SK-N-MC (cell line): ENCODE measurements at regions not wholly inside any gene's neighbourhood (a gene's known extent, or its start where the extent isn't known, plus 50 kb on each side); places are given as distances from the start of the nearest gene placed in this dataset.
"Not testable (repeated sequence)": the region's sequence is repeated elsewhere in the genome, so short reads cannot be mapped to it uniquely, and the experiment has no call there.

Experiments used
- DNase-seq: peaks from one replicate; pipeline ENCODE4 v3.0.0-alpha.2; 2011; ENCODE audit warnings: low read depth, low spot score
- H3K27ac ChIP-seq: fragments of 200-600 bp; sonication (generic); 2 replicates; pipeline ENCODE4 v1.5.1; 2016; ENCODE audit warnings: mixed run types
- H3K36me3 ChIP-seq: fragments of 200-600 bp; sonication (generic); 2 replicates; pipeline ENCODE4 v1.6.1; 2017; ENCODE audit warnings: antibody characterized with exemption, low read length, mixed read lengths; ENCODE audit not compliant: insufficient read depth
- H3K4me3 ChIP-seq: fragments of 200-600 bp; sonication (generic); 2 replicates; pipeline ENCODE4 v1.5.1; 2016
- H3K9ac ChIP-seq: fragments of 200-600 bp; sonication (generic); 2 replicates; pipeline ENCODE4 v1.8.0; 2017; ENCODE audit warnings: mixed run types, mixed read lengths; ENCODE audit not compliant: insufficient read length
- H3K9me3 ChIP-seq: fragments of 200-600 bp; sonication (generic); 2 replicates; pipeline ENCODE4 v1.6.1; 2017; ENCODE audit warnings: low read depth, mild to moderate bottlenecking, antibody characterized with exemption, low read length, moderate library complexity, mixed read lengths
- EZH2 ChIP-seq: fragments of 200-600 bp; sonication (generic); IDR thresholded peaks from one replicate; pipeline ENCODE4 v1.6.1; 2017; ENCODE audit warnings: antibody characterized with exemption
- FOXP2 ChIP-seq: optimal IDR thresholded peaks from 2 replicates; pipeline ENCODE3; 2011; ENCODE audit warnings: mild to moderate bottlenecking, moderate library complexity; ENCODE audit not compliant: insufficient read depth; ENCODE audit errors: extremely low read length, control extremely low read depth
- POLR2AphosphoS5 ChIP-seq: IDR thresholded peaks from 2 replicates; pipeline ENCODE4 v1.6.1; 2012; ENCODE audit warnings: mild to moderate bottlenecking, low read depth, low read length, borderline replicate concordance

DNA sequence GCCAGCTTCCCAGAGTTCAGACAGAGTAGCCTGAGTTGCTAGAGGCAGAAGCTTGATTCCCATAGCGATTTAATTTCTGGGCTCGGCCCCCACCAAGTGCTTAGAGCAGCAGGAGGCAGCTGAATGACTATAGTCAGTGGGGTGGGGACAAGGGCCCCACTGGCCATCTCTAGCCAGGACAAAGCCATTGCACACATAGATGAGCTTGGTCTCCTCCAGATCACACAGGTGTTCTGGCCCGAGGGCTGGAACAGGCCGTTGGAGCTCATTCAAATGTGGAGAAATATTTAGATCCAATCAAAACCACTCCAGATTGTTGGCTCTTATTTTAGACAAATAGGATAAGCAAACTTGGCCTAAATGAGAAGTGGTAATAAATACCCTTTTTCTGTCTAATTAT is 287.3 kb upstream of the NCKAP5 start:
- Histone ChIP-seq H3K9ac (no peak overlapping the region), H3K36me3 (no peaks in the 10 kb centered on the region), H3K27ac (no peak overlapping the region), H3K4me3 (no peak overlapping the region), H3K9me3 (no peaks in the 10 kb centered on the region)
- no peak for DNase-seq
- TF ChIP-seq EZH2 (no peak), FOXP2 (no peak), POLR2AphosphoS5 (no peak)

DNA sequence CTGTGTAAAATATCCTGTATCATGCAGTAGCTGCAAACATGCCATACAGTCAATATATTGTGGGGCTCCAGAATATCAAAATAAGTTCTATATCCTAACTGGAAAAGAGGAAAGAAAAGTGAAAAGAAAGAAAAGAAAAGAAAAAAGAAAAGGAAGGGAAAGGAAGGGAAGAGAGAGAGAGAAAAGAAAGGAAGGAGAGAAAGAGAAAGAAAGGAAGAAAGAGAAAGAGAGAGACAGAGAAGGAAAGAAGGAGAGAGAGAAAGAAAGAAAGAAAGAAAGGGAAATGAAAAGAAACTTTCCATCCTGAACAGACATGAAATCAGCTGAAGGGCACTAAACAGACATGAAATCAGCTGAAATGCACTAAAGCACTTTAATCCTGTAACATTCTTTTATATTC is 288.4 kb upstream of the NCKAP5 start:
- H3K9me3 ChIP-seq: no peaks in the 10 kb centered on the region
- H3K27ac ChIP-seq: no peak overlapping the region
- no peaks in the 10 kb centered on the region for H3K36me3 ChIP-seq
- no peak overlapping the region for H3K9ac ChIP-seq
- no peak for TF ChIP-seq POLR2AphosphoS5
- no peak for TF ChIP-seq EZH2
- TF ChIP-seq FOXP2: no peak
- no peak for DNase-seq
- H3K4me3 ChIP-seq: no peak overlapping the region

DNA sequence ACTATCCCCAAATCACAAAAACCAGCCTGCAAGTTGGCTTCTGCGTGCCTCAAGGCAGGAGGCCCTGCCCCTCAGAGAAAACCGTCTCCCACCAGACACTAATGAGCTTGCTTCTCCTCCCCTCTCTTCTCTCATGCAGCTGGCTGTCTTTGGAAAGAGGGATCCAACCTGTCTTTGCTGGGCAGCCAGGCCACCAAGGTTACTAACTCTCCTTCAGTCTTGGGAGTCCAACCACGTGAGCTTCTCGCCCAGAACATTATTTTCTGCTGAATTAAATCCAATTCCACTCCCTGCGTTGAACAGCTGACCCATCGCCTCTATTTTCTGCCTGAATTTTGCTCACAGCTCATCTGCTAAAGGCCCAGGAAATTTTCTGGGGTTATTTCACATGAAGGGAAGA is 291.3 kb upstream of the NCKAP5 start:
- no peak for TF ChIP-seq EZH2
- no peak for TF ChIP-seq POLR2AphosphoS5
- no peak for TF ChIP-seq FOXP2

GRCh38 chr2:133862400-133862977 is 294.2 kb upstream of the NCKAP5 start:
- H3K4me3 ChIP-seq: no peak overlapping the region
- no peak for TF ChIP-seq EZH2
- no peak for TF ChIP-seq POLR2AphosphoS5
- no peak for TF ChIP-seq FOXP2
- no peak overlapping the region for H3K9ac ChIP-seq
- DNase-seq: no peak
- H3K36me3 ChIP-seq: no peaks in the 10 kb centered on the region
- no peak overlapping the region for H3K27ac ChIP-seq
- H3K9me3 ChIP-seq: no peaks in the 10 kb centered on the region

More for the DNA sequence above, 291.3 kb upstream of the NCKAP5 start:
- Histone ChIP-seq H3K4me3 (no peak overlapping the region), H3K9me3 (no peaks in the 10 kb centered on the region), H3K36me3 (no peaks in the 10 kb centered on the region), H3K27ac (no peak overlapping the region), H3K9ac (no peak overlapping the region)
- no peak for DNase-seq

DNA sequence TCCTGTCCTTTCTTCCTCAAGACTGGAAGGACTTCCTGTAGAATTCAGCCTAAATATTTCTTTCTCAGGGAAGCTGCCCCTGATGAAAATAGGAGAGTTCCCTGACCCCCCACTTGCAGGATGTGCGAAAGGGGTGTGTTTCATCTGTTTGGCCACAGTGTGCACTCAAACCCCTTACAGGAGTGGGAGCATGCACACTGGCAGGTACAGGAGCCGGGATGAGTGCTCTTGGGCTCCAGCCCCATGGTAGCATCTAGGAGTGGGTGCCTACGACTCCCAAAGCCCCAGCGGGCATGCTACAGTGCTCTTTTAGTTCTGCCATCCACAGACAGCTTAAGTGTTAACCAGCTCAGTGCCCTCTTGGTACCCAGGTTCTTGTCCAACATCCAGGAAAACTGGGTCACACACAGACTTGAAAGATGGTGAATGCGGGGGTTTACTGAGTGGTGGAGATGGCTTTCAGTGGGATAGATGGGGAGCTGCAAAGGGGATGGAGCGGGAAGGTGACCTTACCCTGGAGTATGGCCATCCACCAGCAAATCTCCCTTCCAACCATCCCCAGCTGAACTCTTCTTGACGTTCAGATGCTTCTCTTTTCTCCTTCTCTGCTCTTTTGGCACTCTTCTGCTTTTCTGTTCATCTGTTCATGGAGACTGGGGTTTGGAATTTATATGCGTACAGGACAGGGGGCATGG is 295.0 kb upstream of the NCKAP5 start:
- TF ChIP-seq POLR2AphosphoS5: no peak
- no peak for TF ChIP-seq FOXP2
- no peak for TF ChIP-seq EZH2
- Histone ChIP-seq H3K36me3 (no peaks in the 10 kb centered on the region), H3K4me3 (no peak overlapping the region), H3K9me3 (no peaks in the 10 kb centered on the region), H3K9ac (no peak overlapping the region), H3K27ac (no peak overlapping the region)
- no peak for DNase-seq

- TF ChIP-seq EZH2: no peak
- TF ChIP-seq FOXP2: no peak
- no peak for TF ChIP-seq POLR2AphosphoS5
- H3K36me3 ChIP-seq: no peaks in the 10 kb centered on the region
- H3K27ac ChIP-seq: no peak overlapping the region
These were observed 296.9 kb upstream of the NCKAP5 start for GRCh38 chr2:133865141-133865540.

DNA sequence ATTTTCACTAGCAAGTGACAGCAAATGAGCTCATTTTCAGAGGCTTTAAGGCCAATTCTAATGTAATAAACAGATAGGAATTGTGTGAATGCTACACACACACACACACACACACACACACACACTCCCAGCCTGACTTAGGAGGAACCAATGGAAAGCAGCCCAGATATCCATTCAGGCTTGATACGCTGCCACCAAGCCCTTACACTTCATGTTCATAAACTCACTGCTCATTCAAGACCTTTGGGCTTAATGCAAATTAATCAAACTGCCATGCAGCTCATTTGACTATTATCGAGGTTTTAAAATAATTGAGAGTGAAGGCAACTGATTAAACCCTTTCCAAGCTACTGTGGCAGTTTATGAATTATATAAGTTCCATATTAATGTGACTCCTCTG is 298.9 kb upstream of the NCKAP5 start:
- Histone ChIP-seq H3K36me3 (no peaks in the 10 kb centered on the region), H3K27ac (no peak overlapping the region), H3K9ac (no peak overlapping the region), H3K4me3 (no peak overlapping the region), H3K9me3 (no peaks in the 10 kb centered on the region)
- no peak for DNase-seq
- TF ChIP-seq EZH2: no peak
- TF ChIP-seq FOXP2: no peak
- TF ChIP-seq POLR2AphosphoS5: no peak

More at GRCh38 chr2:133865141-133865540, 296.9 kb upstream of the NCKAP5 start:
- DNase-seq: no peak
- Histone ChIP-seq H3K9ac (no peak overlapping the region), H3K4me3 (no peak overlapping the region), H3K9me3 (no peaks in the 10 kb centered on the region)

- no peak for TF ChIP-seq POLR2AphosphoS5
- TF ChIP-seq FOXP2: no peak
- no peak for TF ChIP-seq EZH2
- Histone ChIP-seq H3K9me3 (no peaks in the 10 kb centered on the region), H3K36me3 (no peaks in the 10 kb centered on the region), H3K27ac (no peak overlapping the region), H3K4me3 (no peak overlapping the region), H3K9ac (no peak overlapping the region)
- DNase-seq: no peak
These were observed 303.4 kb upstream of the NCKAP5 start for GRCh38 chr2:133871545-133872209.

GRCh38 chr2:133878326-133878725 is 310.1 kb upstream of the NCKAP5 start:
- Histone ChIP-seq H3K9ac (no peak overlapping the region), H3K36me3 (no peaks in the 10 kb centered on the region), H3K4me3 (no peak overlapping the region), H3K27ac (no peak overlapping the region), H3K9me3 (no peaks in the 10 kb centered on the region)
- DNase-seq: no peak
- TF ChIP-seq FOXP2: no peak

DNA sequence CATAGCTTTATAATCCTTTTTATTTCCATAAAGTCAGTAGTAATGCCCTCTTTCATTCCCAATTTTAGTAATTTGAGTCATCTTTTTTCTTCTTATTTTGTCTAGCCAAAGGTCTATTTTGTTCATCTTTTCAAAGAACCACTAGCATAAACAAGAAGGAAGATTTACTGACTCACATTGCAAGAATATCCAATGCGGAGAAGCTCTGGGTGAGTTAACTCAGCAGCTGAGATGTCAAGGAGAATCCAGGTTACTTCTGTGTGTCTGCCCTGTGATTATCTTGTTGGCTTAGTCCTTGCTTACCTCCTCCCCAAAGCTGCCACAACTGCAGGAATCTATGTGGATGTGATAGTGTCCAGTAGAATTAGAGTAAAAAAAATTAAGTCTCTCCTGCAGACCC is 311.4 kb upstream of the NCKAP5 start:
- H3K4me3 ChIP-seq: no peak overlapping the region
- TF ChIP-seq EZH2 (no peak), POLR2AphosphoS5 (no peak), FOXP2 (no peak)
- H3K36me3 ChIP-seq: no peaks in the 10 kb centered on the region
- no peaks in the 10 kb centered on the region for H3K9me3 ChIP-seq
- DNase-seq: no peak
- H3K27ac ChIP-seq: no peak overlapping the region
- H3K9ac ChIP-seq: no peak overlapping the region

- H3K27ac ChIP-seq, H3K9me3 ChIP-seq, H3K36me3 ChIP-seq, H3K9ac ChIP-seq, DNase-seq, H3K4me3 ChIP-seq: not testable (repeated sequence)
These were observed 313.9 kb upstream of the NCKAP5 start for GRCh38 chr2:133882159-133882558.
